Heart left ventricle (tissue), 16 donors: ENCODE measurements at regions not wholly inside any gene's neighbourhood (a gene's known extent, or its start where the extent isn't known, plus 50 kb on each side); places are given as distances from the start of the nearest gene placed in this dataset.

Experiments
- ATAC-seq, 4 donors: fragments of 200-7000 bp; cut with Tn5 transposase; one replicate each; pipeline ENCODE4 v1.9.1; 2020 to 2022; ENCODE audit warnings: moderate library complexity in 4 of 4, mild to moderate bottlenecking in 3 of 4, moderate number of reproducible peaks in 1 of 4
- DNase-seq, 5 donors: peaks; one replicate each; pipeline ENCODE4 v3.0.0-alpha.2; 2020
- H3K27ac ChIP-seq, 12 donors: fragments of 200-600 bp; sonication (generic) in 4 of 12; one replicate each; pipeline versions ENCODE4 v1.5.0 to v1.8.0; 2016 to 2022; ENCODE audit warnings: mild to moderate bottlenecking in 2 of 12
- H3K27me3 ChIP-seq, 9 donors: fragments of 200-600 bp; sonication (generic) in 2 of 9; one replicate each; pipeline versions ENCODE4 v1.5.1 to v1.8.0; 2016 to 2022; ENCODE audit warnings: mild to moderate bottlenecking in 3 of 9
- H3K36me3 ChIP-seq, 9 donors: fragments of 200-600 bp; sonication (generic) in 2 of 9; one replicate each; pipeline versions ENCODE4 v1.5.0 to v1.8.0; 2018 to 2022; ENCODE audit warnings: mild to moderate bottlenecking in 2 of 9
- H3K4me1 ChIP-seq, 12 donors: fragments of 200-600 bp; sonication (generic) in 4 of 12; one replicate each; pipeline versions ENCODE4 v1.5.0 to v1.8.0; 2016 to 2022; ENCODE audit warnings: mild to moderate bottlenecking in 3 of 12
- H3K4me3 ChIP-seq, 12 donors: fragments of 200-600 bp; sonication (generic) in 4 of 12; one replicate each; pipeline versions ENCODE4 v1.5.0 to v1.8.0; 2017 to 2022; ENCODE audit warnings: mild to moderate bottlenecking in 9 of 12, moderate library complexity in 4 of 12
- H3K9me3 ChIP-seq, 12 donors: fragments of 200-600 bp; sonication (generic) in 4 of 12; one replicate each; pipeline versions ENCODE4 v1.5.0 to v1.8.0; 2016 to 2022; ENCODE audit warnings: mild to moderate bottlenecking in 1 of 12
- CTCF ChIP-seq, 12 donors: fragments of 200-600 bp; sonication (generic) in 4 of 12; IDR thresholded peaks; one replicate each; pipeline versions ENCODE4 v1.5.0 to v1.8.0; 2018 to 2022; ENCODE audit warnings: antibody characterized with exemption in 12 of 12, mild to moderate bottlenecking in 5 of 12
- POLR2A ChIP-seq, 2 donors: fragments of 450-650 bp; IDR thresholded peaks; one replicate each; pipeline ENCODE4 v1.6.1; 2017; ENCODE audit warnings: antibody characterized with exemption in 2 of 2, mild to moderate bottlenecking in 2 of 2, moderate library complexity in 2 of 2
- WGBS, 4 donors: extraction: QIAGEN DNeasy Blood & Tissue Kit in 2 of 4; methylation state at CpG; one replicate each; pipeline versions ENCODE4 v1.1.5 to v1.1.7; 2013 to 2018; 5-methylcytosine and 5-hydroxymethylcytosine counted together
- intact Hi-C, 10 donors: fragments of 100-400 bp; cut with DNase I; formaldehyde crosslinking; loops; one replicate each; pipeline versions ENCODE4 v1.11.1 to v1.14.2; 2022
- donor health status: ischemic (EF 13 %, LVEDD 7.1; RV severe dilation, severe dysfunction).
- donor health status: healthy with polysubstance abuse.
- donor health status: DM: no; HTN: yes; CAD: no.
- donor health status: DM: no; HTN: no; CAD: no.
- donor health status: ischemic (EF 25% LVEDD 6.9; RV normal size, moderate dysfunction).
- donor health status: ischemic (EF 25% LVEDD 5.7; RV mildly dilated, moderate dysfunction).
- donor health status: healthy.
- donor health status: DM: yes; HTN: yes; CAD: no.
- donor health status: ischemic (EF 35%, LVEDD 5.7; RV mildly dilated, moderate dysfunction).
- donor health status: nonischemic (EF 11% LVEDD 7.7; RV severe dilation, severe dysfunction).
- donor health status: DM: yes; HTN: yes; CAD: no.
- donor health status: PGD.
- donor health status: ischemic (EF 29% LVEDD 5.4; RV normal size, mild dysfunction).
- donor health status: nonischemic (EF 23%, LVEDD 6.1; RV moderate dilation, normal function).

GRCh38 chr15:38660738-38661137 is 96.1 kb upstream of the RASGRP1 start:
- Histone ChIP-seq H3K4me1 (peaks cover 0 to 4% (median 0%) of the 10 kb centered on the region in 12 donors), H3K27ac (no peak overlapping the region), H3K27me3 (peaks cover 0 to 7% (median 0%) of the 10 kb centered on the region in 9 donors), H3K9me3 (no peaks in the 10 kb centered on the region), H3K36me3 (no peaks in the 10 kb centered on the region), H3K4me3 (no peak overlapping the region)
- WGBS, 4 donors, result 73 to 90% (median 83%) methylated on average over 1 of the region's 1 CpG
- no peak for TF ChIP-seq POLR2A (IDR thresholded peaks at IDR 0.05)
- no peak for TF ChIP-seq CTCF (IDR thresholded peaks at IDR 0.05)
- DNase-seq, result no peak
- no peak for ATAC-seq
- intact Hi-C loops, result no loop called here

GRCh38 chr15:38662033-38662802 is 97.6 kb upstream of the RASGRP1 start:
- WGBS, 4 donors, result 81 to 84% (median 82%) methylated on average over 5 of the region's 5 CpGs
- intact Hi-C loops, result no loop called here

DNA sequence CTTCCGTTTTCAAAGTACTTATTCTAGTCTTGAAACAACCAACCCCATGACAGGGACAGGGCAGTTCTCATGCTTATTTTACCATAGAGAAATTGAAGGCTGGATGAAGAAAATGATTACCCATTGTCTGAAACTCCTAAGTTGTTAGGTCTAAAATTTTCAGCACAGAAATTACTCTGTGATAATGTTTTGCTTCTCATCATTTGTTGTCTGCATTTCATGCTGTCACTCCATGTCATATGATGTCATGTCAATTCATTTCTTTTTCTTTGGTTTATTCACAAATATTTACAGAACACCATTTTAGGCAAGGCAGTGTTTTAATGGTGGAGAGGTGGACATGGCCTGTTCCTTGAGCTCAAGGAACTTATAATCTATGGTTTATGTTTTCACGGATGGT is 98.2 kb upstream of the RASGRP1 start:
- no peak for DNase-seq
- no peak overlapping the region for H3K27ac ChIP-seq
- intact Hi-C loops, result no loop called here
- H3K4me1 ChIP-seq, result peaks cover 0 to 17% (median 0%) of the 10 kb centered on the region in 12 donors
- no peak for TF ChIP-seq POLR2A (IDR thresholded peaks at IDR 0.05)
- H3K27me3 ChIP-seq, result peaks cover 0 to 15% (median 0%) of the 10 kb centered on the region in 9 donors
- H3K36me3 ChIP-seq, result no peaks in the 10 kb centered on the region
- 91 to 100% (median 95%) methylated on average over 2 of the region's 2 CpGs for WGBS, 4 donors
- H3K4me3 ChIP-seq, result no peak overlapping the region
- no peak for ATAC-seq
- no peaks in the 10 kb centered on the region for H3K9me3 ChIP-seq

More at GRCh38 chr15:38662033-38662802, 97.6 kb upstream of the RASGRP1 start:
- Histone ChIP-seq H3K27ac (no peak overlapping the region), H3K4me1 (peaks cover 0 to 11% (median 0%) of the 10 kb centered on the region in 12 donors), H3K4me3 (no peak overlapping the region), H3K36me3 (no peaks in the 10 kb centered on the region), H3K9me3 (no peaks in the 10 kb centered on the region), H3K27me3 (peaks cover 0 to 10% (median 0%) of the 10 kb centered on the region in 9 donors)
- no peak for DNase-seq
- no peak for TF ChIP-seq CTCF (IDR thresholded peaks at IDR 0.05)
- no peak for TF ChIP-seq POLR2A (IDR thresholded peaks at IDR 0.05)
- no peak for ATAC-seq

DNA sequence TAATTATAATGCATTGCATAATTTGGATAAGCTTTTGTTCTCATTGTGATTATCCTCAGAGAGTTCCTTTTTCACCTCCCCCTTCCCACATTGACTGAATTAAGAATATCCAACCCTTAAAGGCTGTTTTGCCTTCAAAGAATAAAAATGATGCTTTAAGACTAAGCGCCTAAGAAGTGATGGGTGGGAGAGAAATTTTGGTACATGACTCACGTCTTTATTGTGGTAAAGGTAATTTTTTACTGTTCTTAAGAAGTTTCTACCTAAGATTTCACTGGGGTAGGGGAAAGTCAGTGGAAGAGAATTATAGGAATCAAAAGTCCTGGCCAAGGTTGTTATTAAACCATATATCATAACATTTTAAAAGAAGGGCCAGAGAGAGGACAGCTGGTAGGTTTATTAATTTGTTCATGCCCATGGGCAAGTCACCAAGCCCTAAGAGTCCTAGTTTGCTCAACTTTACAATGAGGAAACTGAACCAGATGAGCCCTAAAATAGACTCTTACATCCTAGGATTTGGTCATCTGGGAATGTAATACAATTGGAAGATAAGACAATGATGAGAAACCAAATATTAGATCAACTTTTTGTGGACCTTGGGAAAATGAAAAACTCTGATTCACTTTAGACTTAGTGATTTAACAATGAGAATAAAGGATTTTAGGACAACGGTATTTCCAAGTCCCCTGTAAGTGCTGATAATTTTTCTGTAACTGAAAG is 101.1 kb upstream of the RASGRP1 start:
- H3K9me3 ChIP-seq, result no peaks in the 10 kb centered on the region
- 82 to 88% (median 85%) methylated on average over 3 of the region's 3 CpGs for WGBS, 4 donors
- H3K27ac ChIP-seq, result no peak overlapping the region
- H3K4me1 ChIP-seq, result peaks cover 0 to 16% (median 0%) of the 10 kb centered on the region in 12 donors
- TF ChIP-seq POLR2A (IDR thresholded peaks at IDR 0.05) (no peak), CTCF (IDR thresholded peaks at IDR 0.05) (no peak)
- H3K36me3 ChIP-seq, result no peaks in the 10 kb centered on the region
- ATAC-seq, result no peak
- H3K27me3 ChIP-seq, result peaks cover 0 to 11% (median 0%) of the 10 kb centered on the region in 9 donors
- intact Hi-C loops, result no loop called here
- H3K4me3 ChIP-seq, result no peak overlapping the region
- DNase-seq, result no peak
